ENCODE measurements at regions not wholly inside any gene's neighbourhood (a gene's known extent, or its start where the extent isn't known, plus 50 kb on each side); places are given as distances from the start of the nearest gene placed in this dataset.

- H3K9ac ChIP-seq (ENCODE audit: low read depth in 1 of 2, low read length in 2 of 2) = no peak overlapping the region
Measured at GRCh38 chr20:43846516-43846905, 68.1 kb upstream of the TOX2 start.

DNA sequence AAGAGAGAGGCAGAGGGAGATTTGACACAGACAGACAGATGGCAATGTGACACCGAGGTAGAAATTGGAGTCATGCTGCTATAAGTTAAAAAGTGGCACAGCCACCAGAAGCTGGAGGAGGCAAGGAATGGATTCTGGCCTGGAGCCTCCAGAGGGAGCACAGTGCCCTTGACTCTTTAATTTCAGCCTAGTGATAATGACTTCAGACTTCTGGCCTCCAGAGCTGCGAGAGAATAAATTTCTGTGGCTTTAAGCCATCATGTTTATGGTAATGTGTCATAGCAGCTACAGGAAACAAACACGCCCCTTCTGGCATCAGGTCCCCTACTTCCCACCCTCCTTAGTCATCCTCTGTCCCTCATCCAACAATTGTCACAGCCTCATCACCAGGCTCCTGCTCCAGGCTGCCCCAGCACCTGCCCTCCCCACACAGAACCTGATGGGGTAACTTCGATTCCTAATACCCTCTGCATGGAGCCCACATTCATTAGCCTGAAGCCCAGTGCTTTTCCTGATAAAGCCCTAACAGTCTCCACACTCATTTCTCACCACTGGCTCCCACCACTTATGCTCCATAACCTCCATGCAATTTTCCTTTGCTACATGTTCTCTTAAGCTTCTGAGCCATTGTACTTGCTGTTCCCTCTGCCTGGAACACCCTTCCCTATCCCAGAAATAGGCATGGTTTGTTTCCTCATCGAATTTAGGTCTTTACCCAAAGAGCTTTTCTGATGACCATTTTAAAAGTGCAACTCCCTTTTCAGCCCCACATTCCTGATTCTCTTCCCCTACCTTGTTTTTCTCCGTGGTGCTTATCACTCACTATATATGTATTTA, 69.7 kb upstream of the TOX2 start:
- Histone ChIP-seq H3K27me3 (ENCODE audit: control insufficient read depth in 2 of 2, insufficient read depth in 2 of 2, low read length in 2 of 2) (peaks cover 0 to 2% of the 10 kb centered on the region in 2 donors), H3K4me3 (ENCODE audit: low read length in 2 of 2) (no peak overlapping the region), H3K9ac (ENCODE audit: low read depth in 1 of 2, low read length in 2 of 2) (no peak overlapping the region), H3K27ac (ENCODE audit: low read depth in 2 of 2, low read length in 2 of 2) (no peak overlapping the region), H3K9me3 (ENCODE audit: control insufficient read depth in 2 of 2, low read length in 2 of 2) (no peaks in the 10 kb centered on the region), H3K36me3 (ENCODE audit: control insufficient read depth in 2 of 2, insufficient read depth in 2 of 2, low read length in 2 of 2) (no peaks in the 10 kb centered on the region), H3K4me1 (ENCODE audit: control insufficient read depth in 2 of 2, insufficient read depth in 2 of 2, low read length in 2 of 2) (no peaks in the 10 kb centered on the region)

More at GRCh38 chr20:43846516-43846905, 68.1 kb upstream of the TOX2 start:
- Histone ChIP-seq H3K36me3 (ENCODE audit: control insufficient read depth in 2 of 2, insufficient read depth in 2 of 2, low read length in 2 of 2) (no peaks in the 10 kb centered on the region), H3K4me3 (ENCODE audit: low read length in 2 of 2) (no peak overlapping the region), H3K9me3 (ENCODE audit: control insufficient read depth in 2 of 2, low read length in 2 of 2) (no peaks in the 10 kb centered on the region), H3K4me1 (ENCODE audit: control insufficient read depth in 2 of 2, insufficient read depth in 2 of 2, low read length in 2 of 2) (no peaks in the 10 kb centered on the region), H3K27me3 (ENCODE audit: control insufficient read depth in 2 of 2, insufficient read depth in 2 of 2, low read length in 2 of 2) (peaks cover 0 to 2% of the 10 kb centered on the region in 2 donors), H3K27ac (ENCODE audit: low read depth in 2 of 2, low read length in 2 of 2) (no peak overlapping the region)

- Histone ChIP-seq H3K9me3 (ENCODE audit: control insufficient read depth in 2 of 2, low read length in 2 of 2) (no peaks in the 10 kb centered on the region), H3K36me3 (ENCODE audit: control insufficient read depth in 2 of 2, insufficient read depth in 2 of 2, low read length in 2 of 2) (no peaks in the 10 kb centered on the region), H3K4me3 (ENCODE audit: low read length in 2 of 2) (no peak overlapping the region), H3K27me3 (ENCODE audit: control insufficient read depth in 2 of 2, insufficient read depth in 2 of 2, low read length in 2 of 2) (peaks cover 0 to 2% of the 10 kb centered on the region in 2 donors), H3K27ac (ENCODE audit: low read depth in 2 of 2, low read length in 2 of 2) (no peak overlapping the region), H3K9ac (ENCODE audit: low read depth in 1 of 2, low read length in 2 of 2) (no peak overlapping the region), H3K4me1 (ENCODE audit: control insufficient read depth in 2 of 2, insufficient read depth in 2 of 2, low read length in 2 of 2) (no peaks in the 10 kb centered on the region)
Measured at GRCh38 chr20:43843965-43844660, 70.5 kb upstream of the TOX2 start.

DNA sequence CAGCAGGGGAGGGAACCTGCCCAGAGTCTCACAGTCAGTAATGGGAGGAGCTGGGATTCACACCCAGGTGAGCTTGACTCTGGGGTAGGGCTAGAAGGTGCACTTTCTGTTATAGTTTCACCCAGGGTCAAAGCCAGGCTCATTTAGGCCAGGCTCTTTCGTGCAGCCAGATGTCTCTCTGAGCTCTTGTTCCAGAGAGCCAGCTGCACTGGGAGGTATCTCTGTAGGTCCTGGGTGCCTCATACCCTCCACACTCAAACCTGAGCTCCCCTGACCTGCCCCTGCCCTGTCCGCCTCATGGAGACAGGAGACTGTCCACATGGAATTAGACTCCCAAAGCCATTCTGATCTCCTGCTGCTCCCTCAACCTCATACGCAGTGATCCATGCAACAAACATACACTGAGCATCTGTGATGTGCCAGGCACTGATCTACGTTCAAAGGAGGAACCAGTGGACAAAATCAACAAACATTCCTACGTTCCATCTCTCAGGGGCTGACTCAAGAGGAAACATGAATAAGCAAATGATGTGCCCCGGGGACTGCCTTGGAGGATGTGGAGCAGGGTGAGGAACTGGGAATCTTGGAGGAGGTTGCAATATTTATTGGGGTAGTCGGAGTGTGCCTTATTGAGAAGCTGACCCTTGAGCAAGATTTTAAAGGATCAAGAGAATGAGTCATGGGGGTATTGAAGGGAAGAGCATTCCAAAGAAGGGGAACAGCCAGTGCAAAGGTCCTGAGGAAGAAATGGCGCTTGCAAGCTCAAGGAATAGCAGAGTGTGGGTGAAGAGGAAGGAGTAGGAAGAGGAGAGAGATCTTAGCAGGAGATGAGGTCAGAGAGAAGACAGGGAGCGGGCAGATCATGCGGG, 71.3 kb upstream of the TOX2 start:
- H3K27me3 ChIP-seq (ENCODE audit: control insufficient read depth in 2 of 2, insufficient read depth in 2 of 2, low read length in 2 of 2) = peaks cover 0 to 2% of the 10 kb centered on the region in 2 donors
- H3K9ac ChIP-seq (ENCODE audit: low read depth in 1 of 2, low read length in 2 of 2) = no peak overlapping the region
- no peaks in the 10 kb centered on the region for H3K36me3 ChIP-seq (ENCODE audit: control insufficient read depth in 2 of 2, insufficient read depth in 2 of 2, low read length in 2 of 2)
- H3K4me3 ChIP-seq (ENCODE audit: low read length in 2 of 2) = no peak overlapping the region
- no peaks in the 10 kb centered on the region for H3K9me3 ChIP-seq (ENCODE audit: control insufficient read depth in 2 of 2, low read length in 2 of 2)
- H3K27ac ChIP-seq (ENCODE audit: low read depth in 2 of 2, low read length in 2 of 2) = no peak overlapping the region
- H3K4me1 ChIP-seq (ENCODE audit: control insufficient read depth in 2 of 2, insufficient read depth in 2 of 2, low read length in 2 of 2) = no peaks in the 10 kb centered on the region

- Histone ChIP-seq H3K9ac (ENCODE audit: low read depth in 1 of 2, low read length in 2 of 2) (no peak overlapping the region), H3K4me1 (ENCODE audit: control insufficient read depth in 2 of 2, insufficient read depth in 2 of 2, low read length in 2 of 2) (no peaks in the 10 kb centered on the region), H3K4me3 (ENCODE audit: low read length in 2 of 2) (no peak overlapping the region), H3K27me3 (ENCODE audit: control insufficient read depth in 2 of 2, insufficient read depth in 2 of 2, low read length in 2 of 2) (peaks cover 0 to 2% of the 10 kb centered on the region in 2 donors), H3K9me3 (ENCODE audit: control insufficient read depth in 2 of 2, low read length in 2 of 2) (no peaks in the 10 kb centered on the region), H3K36me3 (ENCODE audit: control insufficient read depth in 2 of 2, insufficient read depth in 2 of 2, low read length in 2 of 2) (no peaks in the 10 kb centered on the region), H3K27ac (ENCODE audit: low read depth in 2 of 2, low read length in 2 of 2) (no peak overlapping the region)
Measured at GRCh38 chr20:43842126-43843020, 72.3 kb upstream of the TOX2 start.

- Histone ChIP-seq H3K27ac (ENCODE audit: low read depth in 2 of 2, low read length in 2 of 2) (no peak overlapping the region), H3K4me3 (ENCODE audit: low read length in 2 of 2) (no peak overlapping the region), H3K9ac (ENCODE audit: low read depth in 1 of 2, low read length in 2 of 2) (no peak overlapping the region), H3K4me1 (ENCODE audit: control insufficient read depth in 2 of 2, insufficient read depth in 2 of 2, low read length in 2 of 2) (no peaks in the 10 kb centered on the region), H3K36me3 (ENCODE audit: control insufficient read depth in 2 of 2, insufficient read depth in 2 of 2, low read length in 2 of 2) (no peaks in the 10 kb centered on the region), H3K9me3 (ENCODE audit: control insufficient read depth in 2 of 2, low read length in 2 of 2) (no peaks in the 10 kb centered on the region), H3K27me3 (ENCODE audit: control insufficient read depth in 2 of 2, insufficient read depth in 2 of 2, low read length in 2 of 2) (no peaks in the 10 kb centered on the region)
Measured at GRCh38 chr20:43840382-43841070, 74.1 kb upstream of the TOX2 start.

DNA sequence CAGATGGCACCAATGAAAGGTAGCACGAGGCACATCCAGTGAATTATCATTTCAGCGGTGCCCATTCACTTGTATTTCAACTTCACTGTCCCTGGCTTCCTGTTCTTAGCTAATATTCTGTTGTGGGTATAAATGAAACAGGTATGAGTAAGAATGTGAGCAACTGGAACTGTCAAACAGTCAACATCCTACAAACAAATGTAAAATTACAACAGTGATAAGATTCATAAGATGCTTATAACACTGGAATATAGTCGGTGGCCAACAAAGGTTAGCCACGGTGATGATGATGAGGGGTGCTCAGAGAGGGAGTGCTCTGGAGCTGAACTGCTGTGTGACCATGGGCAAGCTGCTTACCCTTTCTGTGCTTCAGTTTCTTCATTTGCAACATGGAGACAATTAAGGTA, 74.9 kb upstream of the TOX2 start:
- H3K27ac ChIP-seq (ENCODE audit: low read depth in 2 of 2, low read length in 2 of 2) = no peak overlapping the region
- H3K4me3 ChIP-seq (ENCODE audit: low read length in 2 of 2) = no peak overlapping the region
- H3K27me3 ChIP-seq (ENCODE audit: control insufficient read depth in 2 of 2, insufficient read depth in 2 of 2, low read length in 2 of 2) = no peaks in the 10 kb centered on the region
- no peak overlapping the region for H3K9ac ChIP-seq (ENCODE audit: low read depth in 1 of 2, low read length in 2 of 2)
- no peaks in the 10 kb centered on the region for H3K9me3 ChIP-seq (ENCODE audit: control insufficient read depth in 2 of 2, low read length in 2 of 2)
- H3K4me1 ChIP-seq (ENCODE audit: control insufficient read depth in 2 of 2, insufficient read depth in 2 of 2, low read length in 2 of 2) = no peaks in the 10 kb centered on the region
- H3K36me3 ChIP-seq (ENCODE audit: control insufficient read depth in 2 of 2, insufficient read depth in 2 of 2, low read length in 2 of 2) = no peaks in the 10 kb centered on the region

DNA sequence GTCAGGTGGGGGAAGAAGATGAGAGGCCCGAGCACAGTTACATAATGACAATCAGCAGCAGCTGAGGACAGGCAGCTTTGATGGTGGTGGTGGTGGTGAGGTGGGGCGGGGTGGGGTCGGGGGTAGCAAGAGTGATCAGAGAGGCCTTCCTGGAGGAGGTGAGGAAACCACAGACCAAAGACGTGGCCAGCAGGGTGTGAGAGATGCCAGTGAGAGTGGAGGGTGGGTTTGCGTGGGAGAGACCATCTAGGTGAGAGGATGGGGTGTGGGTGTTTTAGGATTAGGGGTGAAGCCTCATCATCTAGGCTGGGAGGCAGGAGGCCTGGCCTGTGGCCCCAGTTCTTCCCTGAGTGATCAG, 76.0 kb upstream of the TOX2 start:
- Histone ChIP-seq H3K4me1 (ENCODE audit: control insufficient read depth in 2 of 2, insufficient read depth in 2 of 2, low read length in 2 of 2) (no peaks in the 10 kb centered on the region), H3K27me3 (ENCODE audit: control insufficient read depth in 2 of 2, insufficient read depth in 2 of 2, low read length in 2 of 2) (no peaks in the 10 kb centered on the region), H3K9me3 (ENCODE audit: control insufficient read depth in 2 of 2, low read length in 2 of 2) (no peaks in the 10 kb centered on the region), H3K9ac (ENCODE audit: low read depth in 1 of 2, low read length in 2 of 2) (no peak overlapping the region), H3K27ac (ENCODE audit: low read depth in 2 of 2, low read length in 2 of 2) (no peak overlapping the region), H3K36me3 (ENCODE audit: control insufficient read depth in 2 of 2, insufficient read depth in 2 of 2, low read length in 2 of 2) (no peaks in the 10 kb centered on the region), H3K4me3 (ENCODE audit: low read length in 2 of 2) (no peak overlapping the region)

All from mucosa of rectum (tissue), 2 donors.